H1 (cell line): ENCODE measurements at regions not wholly inside any gene's neighbourhood (a gene's known extent, or its start where the extent isn't known, plus 50 kb on each side); places are given as distances from the start of the nearest gene placed in this dataset.

Experiments used
- CTCF ChIA-PET: fragments of 300-600 bp; sonication (Branson Sonifier 250); formaldehyde crosslinking; loops from one replicate; lab custom pipeline; 2021; ENCODE audit not compliant: partially characterized antibody; lab: Charles Lee
- POLR2A ChIA-PET: fragments of 300-600 bp; sonication (Branson Sonifier 250); formaldehyde crosslinking; loops from one replicate; lab custom pipeline; 2021; ENCODE audit warnings: inconsistent platforms; ENCODE audit not compliant: partially characterized antibody; lab: Charles Lee
- DNase-seq, 2 experiments: peaks; one replicate each; pipeline versions ENCODE4 v3.0.0 to v3.0.0-alpha.2; 2010 to 2022; ENCODE audit warnings: low spot score in 2 of 2, low read depth in 1 of 2, mixed read lengths in 1 of 2
- FAIRE-seq: peaks from 2 replicates; lab custom pipeline; 2011; peaks lifted over from hg19 to GRCh38; lab: Jason Lieb, UNC
- H2AFZ ChIP-seq: 2 replicates; pipeline ENCODE4 v1.8.1; 2012; ENCODE audit warnings: low read length, inconsistent platforms
- H2AK5ac ChIP-seq: 2 replicates; pipeline ENCODE4 v1.6.1; 2013; ENCODE audit warnings: low read depth, low read length
- H2BK120ac ChIP-seq: replicated peaks from 2 replicates; pipeline ENCODE3; 2013; ENCODE audit warnings: low read depth, low read length, inconsistent platforms
- H2BK12ac ChIP-seq: 2 replicates; pipeline ENCODE4 v1.6.1; 2013; ENCODE audit warnings: low read depth, low read length
- H2BK15ac ChIP-seq: 2 replicates; pipeline ENCODE4 v1.6.1; 2013; ENCODE audit warnings: low read length
- H2BK20ac ChIP-seq: 2 replicates; pipeline ENCODE4 v1.6.1; 2013; ENCODE audit warnings: low read length
- H2BK5ac ChIP-seq: 2 replicates; pipeline ENCODE4 v1.6.1; 2013; ENCODE audit warnings: low read depth, low read length
- H3K14ac ChIP-seq: 2 replicates; pipeline ENCODE4 v1.6.1; 2013; ENCODE audit warnings: inconsistent platforms; ENCODE audit not compliant: insufficient read length
- H3K18ac ChIP-seq: 2 replicates; pipeline ENCODE4 v1.6.1; 2013; ENCODE audit warnings: low read length; ENCODE audit errors: extremely low read depth
- H3K23ac ChIP-seq: 2 replicates; pipeline ENCODE4 v1.6.1; 2013; ENCODE audit warnings: inconsistent platforms; ENCODE audit not compliant: insufficient read length
- H3K23me2 ChIP-seq: 2 replicates; pipeline ENCODE4 v1.6.1; 2013; ENCODE audit warnings: low read depth, low read length
- H3K27ac ChIP-seq: 2 replicates; pipeline ENCODE4 v1.6.1; 2011; ENCODE audit warnings: low read depth, low read length, inconsistent platforms
- H3K27me3 ChIP-seq, 4 experiments: replicated peaks in 1 of 4; 1 replicate in 1 of 4; 2 replicates in 3 of 4; pipeline versions ENCODE4 v1.6.1 to v1.8.1; 2011 to 2013; ENCODE audit warnings: low read length in 3 of 4, mild to moderate bottlenecking in 3 of 4, inconsistent platforms in 2 of 4, mixed read lengths in 2 of 4, moderate library complexity in 1 of 4; ENCODE audit not compliant: control insufficient read depth in 3 of 4, insufficient read depth in 3 of 4; ENCODE audit errors: extremely low read depth in 1 of 4
- H3K36me3 ChIP-seq, 4 experiments: 2 replicates each; pipeline versions ENCODE4 v1.6.1 to v1.8.1; 2011 to 2013; ENCODE audit warnings: mild to moderate bottlenecking in 4 of 4, low read length in 3 of 4, moderate library complexity in 2 of 4, control low read depth in 1 of 4, inconsistent platforms in 1 of 4; ENCODE audit not compliant: insufficient read depth in 4 of 4, control insufficient read depth in 2 of 4
- H3K4ac ChIP-seq: replicated peaks from 2 replicates; pipeline ENCODE3; 2013; ENCODE audit warnings: low read length, low read depth, mixed read lengths, inconsistent platforms; ENCODE audit not compliant: insufficient read length
- H3K4me1 ChIP-seq, 4 experiments: replicated peaks in 1 of 4; 1 replicate in 1 of 4; 2 replicates in 3 of 4; pipeline versions ENCODE4 v1.6.1 to v1.8.1; 2011 to 2013; ENCODE audit warnings: low read length in 3 of 4, inconsistent platforms in 2 of 4, mixed read lengths in 1 of 4; ENCODE audit not compliant: insufficient read depth in 4 of 4, control insufficient read depth in 3 of 4
- H3K4me2 ChIP-seq, 2 experiments: 2 replicates each; pipeline versions ENCODE4 v1.6.1 to v1.8.1; 2011 to 2013; ENCODE audit warnings: low read depth in 2 of 2, low read length in 2 of 2, control low read depth in 1 of 2, inconsistent platforms in 1 of 2, mild to moderate bottlenecking in 1 of 2; ENCODE audit not compliant: insufficient read depth in 1 of 2
- H3K4me3 ChIP-seq, 4 experiments: fragments of 200-600, 300-600 bp in 1 of 4; sonication (generic), shearing (Covaris generic), sonication (Bioruptor Twin) in 1 of 4; 2 replicates each; pipeline versions ENCODE4 v1.5.1 to v1.8.1; 2011 to 2016; ENCODE audit warnings: low read length in 4 of 4, low read depth in 3 of 4, control low read depth in 2 of 4, inconsistent platforms in 2 of 4, mild to moderate bottlenecking in 2 of 4, mixed read lengths in 1 of 4, moderate library complexity in 1 of 4; ENCODE audit not compliant: insufficient read depth in 2 of 4; ENCODE audit errors: extremely low read depth in 1 of 4
- H3K56ac ChIP-seq: replicated peaks from 2 replicates; pipeline ENCODE3; 2013; ENCODE audit warnings: low read depth, mild to moderate bottlenecking, mixed read lengths, low read length, inconsistent platforms; ENCODE audit not compliant: insufficient read length
- H3K79me1 ChIP-seq: 2 replicates; pipeline ENCODE4 v1.6.1; 2013; ENCODE audit warnings: low read depth, low read length, control low read depth
- H3K79me2 ChIP-seq, 2 experiments: 2 replicates each; pipeline versions ENCODE4 v1.6.1 to v1.8.1; 2012 to 2013; ENCODE audit warnings: low read length in 2 of 2, mild to moderate bottlenecking in 2 of 2, inconsistent platforms in 1 of 2; ENCODE audit not compliant: insufficient read depth in 2 of 2, control insufficient read depth in 1 of 2
- H3K9ac ChIP-seq, 4 experiments: replicated peaks in 1 of 4; 1 replicate in 1 of 4; 2 replicates in 3 of 4; pipeline versions ENCODE4 v1.6.1 to v1.8.1; 2011 to 2013; ENCODE audit warnings: low read depth in 3 of 4, low read length in 3 of 4, control low read depth in 2 of 4, mild to moderate bottlenecking in 2 of 4, moderate library complexity in 2 of 4, inconsistent platforms in 1 of 4; ENCODE audit errors: extremely low read depth in 1 of 4
- H3K9me3 ChIP-seq, 2 experiments: 2 replicates each; pipeline versions ENCODE4 v1.6.1 to v1.8.1; 2012 to 2013; ENCODE audit warnings: mild to moderate bottlenecking in 2 of 2, moderate library complexity in 2 of 2, control low read depth in 1 of 2, inconsistent platforms in 1 of 2, low read depth in 1 of 2, low read length in 1 of 2, mixed read lengths in 1 of 2; ENCODE audit not compliant: insufficient read depth in 2 of 2
- H4K20me1 ChIP-seq, 2 experiments: replicated peaks in 1 of 2; 2 replicates each; pipeline versions ENCODE3 to v1.8.1; 2011 to 2013; ENCODE audit warnings: inconsistent platforms in 2 of 2, low read length in 2 of 2, mild to moderate bottlenecking in 1 of 2; ENCODE audit not compliant: insufficient read depth in 2 of 2, control insufficient read depth in 1 of 2
- H4K5ac ChIP-seq: 2 replicates; pipeline ENCODE4 v1.6.1; 2013; ENCODE audit warnings: low read length, low read depth, mixed read lengths, inconsistent platforms; ENCODE audit not compliant: insufficient read length
- H4K8ac ChIP-seq: 2 replicates; pipeline ENCODE4 v1.8.0; 2013; ENCODE audit warnings: mild to moderate bottlenecking, moderate library complexity, low read length, inconsistent platforms; ENCODE audit not compliant: insufficient read depth; ENCODE audit errors: extremely low read depth
- H4K91ac ChIP-seq: replicated peaks from 2 replicates; pipeline ENCODE3; 2013; ENCODE audit warnings: low read length, mixed read lengths, inconsistent platforms; ENCODE audit not compliant: insufficient read length
- ASH2L ChIP-seq: fragments of 200-600, 300-600 bp; sonication (generic); IDR thresholded peaks from one replicate; pipeline ENCODE4 v1.7.1; 2017; ENCODE audit warnings: low read length
- BCL11A ChIP-seq, 2 experiments: IDR thresholded peaks; one replicate each; pipeline ENCODE4 v1.6.1; 2011; ENCODE audit warnings: low read depth in 2 of 2, low read length in 2 of 2, mild to moderate bottlenecking in 2 of 2
- CBX5 ChIP-seq: fragments of 300-800, 300-1000 bp; sonication (generic); IDR thresholded peaks from 2 replicates; pipeline ENCODE4 v1.7.1; 2016; ENCODE audit warnings: antibody characterized with exemption, low read length, low read depth
- E2F6 ChIP-seq: IDR thresholded peaks from 2 replicates; pipeline ENCODE4 v1.6.1; 2012; ENCODE audit warnings: inconsistent platforms
- HDAC2 ChIP-seq, 2 experiments: fragments of 300-600 bp in 1 of 2; sonication (generic) in 1 of 2; IDR thresholded peaks; 2 replicates each; pipeline ENCODE4 v1.6.1; 2011 to 2012; ENCODE audit warnings: low read depth in 2 of 2, low read length in 2 of 2, mild to moderate bottlenecking in 2 of 2, moderate library complexity in 2 of 2, borderline replicate concordance in 1 of 2, inconsistent platforms in 1 of 2
- JUN ChIP-seq: IDR thresholded peaks from 2 replicates; pipeline ENCODE4 v1.6.1; 2011; ENCODE audit warnings: low read depth, mild to moderate bottlenecking, improper control_type of control experiment, low read length
- JUND ChIP-seq: IDR thresholded peaks from 2 replicates; pipeline ENCODE4 v1.6.1; 2011; ENCODE audit warnings: mild to moderate bottlenecking, improper control_type of control experiment, low read length
- MAFK ChIP-seq: IDR thresholded peaks from 2 replicates; pipeline ENCODE4 v1.6.1; 2012; ENCODE audit warnings: low read depth, mild to moderate bottlenecking, improper control_type of control experiment, low read length
- MAX ChIP-seq: IDR thresholded peaks from 2 replicates; pipeline ENCODE4 v1.6.1; 2012; ENCODE audit warnings: inconsistent platforms
- RFX5 ChIP-seq: IDR thresholded peaks from 2 replicates; pipeline ENCODE4 v1.6.1; 2011; ENCODE audit warnings: low read depth, low read length, improper control_type of control experiment, borderline replicate concordance
- SIN3A ChIP-seq, 2 experiments: IDR thresholded peaks in 1 of 2; conservative IDR thresholded peaks in 1 of 2; 2 replicates each; pipeline ENCODE4 v1.6.1; 2011 to 2012; ENCODE audit warnings: low read length in 2 of 2, improper control_type of control experiment in 1 of 2, low read depth in 1 of 2, mild to moderate bottlenecking in 1 of 2
- SIRT6 ChIP-seq: IDR thresholded peaks from one replicate; pipeline ENCODE4 v1.7.1; 2012; ENCODE audit warnings: low read length, inconsistent platforms
- SP4 ChIP-seq: IDR thresholded peaks from 2 replicates; pipeline ENCODE4 v1.6.1; 2012; ENCODE audit warnings: low read length, inconsistent platforms
- TAF1 ChIP-seq: IDR thresholded peaks from 2 replicates; pipeline ENCODE4 v1.6.1; 2011; ENCODE audit warnings: mild to moderate bottlenecking, low read depth, low read length
- TCF12 ChIP-seq: IDR thresholded peaks from 2 replicates; pipeline ENCODE4 v1.6.1; 2011; ENCODE audit warnings: low read depth, mild to moderate bottlenecking, low read length
- WGBS, 2 experiments: shearing (Covaris generic) in 1 of 2; methylation state at CpG; one replicate each; pipeline versions ENCODE4 v1.1.6 to v1.1.7; 2013 to 2015; ENCODE audit warnings: low lambda C conversion rate in 2 of 2, mixed read lengths in 2 of 2, inconsistent platforms in 1 of 2, low coverage in 1 of 2, missing lambda C conversion rate in 1 of 2; ENCODE audit not compliant: insufficient replicate concordance in 2 of 2, insufficient coverage in 1 of 2, insufficient read length in 1 of 2; ENCODE audit errors: extremely low coverage in 1 of 2, missing lambda C conversion rate in 1 of 2; 5-methylcytosine and 5-hydroxymethylcytosine counted together

- Histone ChIP-seq H3K4me2 (no peak overlapping the region), H3K9ac (no peak overlapping the region), H2BK5ac (no peak overlapping the region), H2BK15ac (no peak overlapping the region), H2AK5ac (no peak overlapping the region), H3K79me1 (no peaks in the 10 kb centered on the region), H3K56ac (no peak overlapping the region), H2BK120ac (no peak overlapping the region), H3K14ac (no peak overlapping the region), H4K5ac (no peak overlapping the region), H3K23ac (no peak overlapping the region), H3K36me3 (no peaks in the 10 kb centered on the region), H3K27ac (no peak overlapping the region), H3K23me2 (no peaks in the 10 kb centered on the region), H4K20me1 (no peaks in the 10 kb centered on the region), H3K18ac (no peak overlapping the region), H2BK20ac (no peak overlapping the region), H3K79me2 (no peaks in the 10 kb centered on the region), H2AFZ (no peak overlapping the region), H3K27me3 (no peaks in the 10 kb centered on the region), H2BK12ac (no peak overlapping the region), H3K4ac (no peak overlapping the region), H3K4me3 (no peak overlapping the region), H3K9me3 (no peaks in the 10 kb centered on the region), H4K91ac (no peak overlapping the region), H3K4me1 (peaks cover 0 to 3% (median 0%) of the 10 kb centered on the region in 4 experiments; a peak in 1 of 7 replicates), H4K8ac (no peak overlapping the region)
- ChIA-PET POLR2A (no interaction called here), CTCF (no interaction called here)
- WGBS, 2 experiments: 86% methylated on average over 2 of the region's 2 CpGs; no CpG with 5 or more reads in 1 of the 2 experiments
- DNase-seq (no peak), FAIRE-seq (no peak)
- TF ChIP-seq JUN (no peak), TCF12 (no peak), JUND (no peak), MAFK (no peak), SP4 (no peak), SIN3A (conservative IDR thresholded peaks at IDR 0.05 in 1 of 2, IDR thresholded peaks at IDR 0.05 in 1 of 2; ENCODE audit: low read depth in 1 of 2, low read length in 2 of 2) (no peak), CBX5 (no peak), MAX (no peak), HDAC2 (IDR thresholded peaks at IDR 0.05; ENCODE audit: borderline replicate concordance in 1 of 2, low read depth in 2 of 2, low read length in 2 of 2) (no peak), TAF1 (no peak), ASH2L (no peak), BCL11A (IDR thresholded peaks at IDR 0.05; ENCODE audit: low read depth in 2 of 2, low read length in 2 of 2) (no peak), RFX5 (no peak), E2F6 (no peak), SIRT6 (no peak)
Measured at GRCh38 chr2:198219292-198219691, 414.9 kb downstream of the PLCL1 start.
